ENCODE measurements at regions not wholly inside any gene's neighbourhood (a gene's known extent, or its start where the extent isn't known, plus 50 kb on each side); places are given as distances from the start of the nearest gene placed in this dataset.

DNA sequence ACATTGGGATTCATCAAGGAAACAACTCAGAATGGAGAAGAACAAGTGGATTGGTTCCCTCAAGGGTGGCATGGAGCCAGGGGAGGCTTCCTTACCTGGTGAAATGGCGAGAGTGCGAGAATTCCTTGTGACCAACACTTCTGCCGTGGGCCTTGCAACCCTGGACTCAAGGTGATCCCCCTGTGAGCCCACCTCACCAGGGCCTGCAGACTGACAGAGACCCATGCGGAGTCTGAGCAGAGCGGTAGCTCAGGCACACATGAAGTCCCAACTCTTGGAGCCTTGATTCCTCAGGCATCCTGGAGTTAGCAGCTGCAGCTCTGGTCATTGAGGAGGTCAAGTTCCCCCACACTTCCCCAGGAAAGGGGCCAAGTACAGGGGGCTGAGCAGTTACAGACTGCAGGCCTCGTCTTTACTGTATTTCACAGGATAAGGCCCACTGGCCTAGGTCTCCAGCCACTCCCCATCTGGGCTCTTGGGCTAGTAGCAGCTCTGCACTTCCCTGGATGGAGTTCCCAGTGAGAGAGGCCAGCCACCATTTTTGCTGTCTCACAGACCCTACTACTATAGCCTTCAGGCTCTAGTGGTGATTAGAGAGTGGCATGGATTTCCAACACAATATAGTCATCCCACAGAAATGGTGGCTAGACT, 269.5 kb upstream of the DCBLD2 start:
- no peak overlapping the region for H3K27ac ChIP-seq

DNA sequence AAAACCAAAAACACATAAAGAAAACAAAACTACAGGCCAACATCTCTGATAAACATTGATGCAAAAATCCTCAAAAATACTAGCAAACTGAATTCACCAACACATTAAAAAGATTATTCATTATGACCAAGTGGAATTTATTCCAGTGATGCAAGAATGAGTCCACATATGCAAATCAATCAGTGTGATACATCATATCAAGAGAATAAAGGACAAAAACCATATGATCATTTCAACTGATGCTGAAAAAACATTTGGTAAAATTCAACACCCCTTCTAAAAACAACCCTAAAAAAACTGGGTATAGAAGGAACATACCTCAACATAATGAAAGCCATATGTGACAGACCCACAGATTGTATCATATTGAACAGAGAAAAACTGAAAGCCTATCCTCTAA, 265.6 kb upstream of the DCBLD2 start:
- Histone ChIP-seq H3K36me3 (no peaks in the 10 kb centered on the region), H3K4me1 (no peaks in the 10 kb centered on the region), H3K27ac (no peak overlapping the region), H3K9me3 (no peaks in the 10 kb centered on the region), H3K4me3 (no peak overlapping the region), H3K27me3 (no peaks in the 10 kb centered on the region)
- TF ChIP-seq POLR2A (IDR thresholded peaks at IDR 0.05) (no peak), CTCF (IDR thresholded peaks at IDR 0.05) (no peak), POLR2AphosphoS5 (IDR thresholded peaks at IDR 0.05) (no peak)
- intact Hi-C loops (cut with DNase I; ENCODE audit: low total_unique reads) = no loop called here
- no peak for DNase-seq (ENCODE audit: low spot score in 2 of 2)

More for the DNA sequence above, 269.5 kb upstream of the DCBLD2 start:
- Histone ChIP-seq H3K27me3 (no peaks in the 10 kb centered on the region), H3K4me3 (no peak overlapping the region), H3K4me1 (no peaks in the 10 kb centered on the region), H3K36me3 (no peaks in the 10 kb centered on the region), H3K9me3 (no peaks in the 10 kb centered on the region)
- no peak for DNase-seq (ENCODE audit: low spot score in 2 of 2)
- TF ChIP-seq POLR2A (IDR thresholded peaks at IDR 0.05) (no peak), POLR2AphosphoS5 (IDR thresholded peaks at IDR 0.05) (no peak), CTCF (IDR thresholded peaks at IDR 0.05) (no peak)
- intact Hi-C loops (cut with DNase I; ENCODE audit: low total_unique reads) = no loop called here

- Histone ChIP-seq H3K27me3 (no peaks in the 10 kb centered on the region), H3K9me3 (peaks cover 10 to 21% of the 10 kb centered on the region in 2 donors), H3K4me1 (no peaks in the 10 kb centered on the region), H3K4me3 (no peak overlapping the region), H3K27ac (no peak overlapping the region), H3K36me3 (no peaks in the 10 kb centered on the region)
- TF ChIP-seq POLR2AphosphoS5 (IDR thresholded peaks at IDR 0.05) (no peak), POLR2A (IDR thresholded peaks at IDR 0.05) (no peak), CTCF (IDR thresholded peaks at IDR 0.05) (no peak)
- intact Hi-C loops (cut with DNase I; ENCODE audit: low total_unique reads) = no loop called here
- DNase-seq (ENCODE audit: low spot score in 2 of 2) = no peak
These were observed 261.8 kb upstream of the DCBLD2 start for GRCh38 chr3:99163314-99163713.

DNA sequence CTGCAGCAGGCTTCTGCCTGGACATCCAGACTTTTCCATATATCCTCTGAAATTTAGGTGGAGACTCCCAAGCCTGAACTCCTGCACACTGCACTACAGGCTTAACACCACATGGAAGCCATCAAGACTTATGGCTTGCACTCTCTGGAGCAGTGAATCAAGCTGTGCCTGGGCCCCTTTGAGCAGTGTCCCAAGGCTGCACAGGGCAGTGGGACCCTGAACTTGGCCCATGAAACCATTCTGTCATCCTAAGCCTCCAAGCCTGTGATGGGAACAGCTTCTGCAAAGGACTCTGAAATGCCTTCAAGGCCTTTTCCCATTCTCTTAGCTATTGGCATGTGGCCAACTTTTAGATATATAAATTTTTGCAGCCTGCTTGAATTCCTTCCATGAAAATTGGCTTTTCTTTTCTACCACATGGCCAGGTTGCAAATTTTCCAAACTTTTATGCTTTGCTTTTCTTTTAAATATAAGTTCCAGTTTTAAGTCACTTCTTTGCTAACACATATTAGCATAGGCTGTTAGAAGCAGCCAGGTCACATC, 257.8 kb upstream of the DCBLD2 start:
- intact Hi-C loops (cut with DNase I; ENCODE audit: low total_unique reads) = no loop called here
- DNase-seq (ENCODE audit: low spot score in 2 of 2) = no peak
- Histone ChIP-seq H3K36me3 (no peaks in the 10 kb centered on the region), H3K4me1 (no peaks in the 10 kb centered on the region), H3K27ac (no peak overlapping the region), H3K9me3 (peaks cover 15 to 40% of the 10 kb centered on the region in 2 donors), H3K4me3 (no peak overlapping the region), H3K27me3 (no peaks in the 10 kb centered on the region)
- TF ChIP-seq POLR2AphosphoS5 (IDR thresholded peaks at IDR 0.05) = no peak
- no peak for TF ChIP-seq POLR2A (IDR thresholded peaks at IDR 0.05)
- no peak for TF ChIP-seq CTCF (IDR thresholded peaks at IDR 0.05)

- no peak for DNase-seq (ENCODE audit: low spot score in 2 of 2)
- intact Hi-C loops (cut with DNase I; ENCODE audit: low total_unique reads) = no loop called here
- H3K27me3 ChIP-seq = no peaks in the 10 kb centered on the region
- H3K36me3 ChIP-seq = no peaks in the 10 kb centered on the region
- H3K4me1 ChIP-seq = no peaks in the 10 kb centered on the region
- H3K4me3 ChIP-seq = no peak overlapping the region
- no peak for TF ChIP-seq CTCF (IDR thresholded peaks at IDR 0.05)
- no peak for TF ChIP-seq POLR2A (IDR thresholded peaks at IDR 0.05)
- no peak for TF ChIP-seq POLR2AphosphoS5 (IDR thresholded peaks at IDR 0.05)
- no peaks in the 10 kb centered on the region for H3K9me3 ChIP-seq
- H3K27ac ChIP-seq = no peak overlapping the region
These were observed 243.5 kb upstream of the DCBLD2 start for GRCh38 chr3:99145031-99145430.
